Upper lobe of right lung (tissue), 1 donor: ENCODE measurements at regions not wholly inside any gene's neighbourhood (a gene's known extent, or its start where the extent isn't known, plus 50 kb on each side); places are given as distances from the start of the nearest gene placed in this dataset.
A peak's percentile ranks its signal among the peaks of the same experiment; 100 is the strongest.

Source experiments
- ATAC-seq: fragments of 200-7000 bp; cut with Tn5 transposase; one replicate; pipeline ENCODE4 v1.9.1; 2020; ENCODE audit warnings: mild to moderate bottlenecking, moderate library complexity
- DNase-seq: peaks from one replicate; pipeline ENCODE4 v3.0.0-alpha.2; 2020
- H3K27ac ChIP-seq: fragments of 200-600 bp; one replicate; pipeline ENCODE4 v1.8.0; 2022
- H3K27me3 ChIP-seq: fragments of 200-600 bp; one replicate; pipeline ENCODE4 v1.8.0; 2022; ENCODE audit warnings: mild to moderate bottlenecking
- H3K36me3 ChIP-seq: fragments of 200-600 bp; one replicate; pipeline ENCODE4 v1.8.0; 2022
- H3K4me1 ChIP-seq: fragments of 200-600 bp; one replicate; pipeline ENCODE4 v1.8.0; 2022
- H3K4me3 ChIP-seq: fragments of 200-600 bp; one replicate; pipeline ENCODE4 v1.8.0; 2022; ENCODE audit warnings: mild to moderate bottlenecking
- H3K9me3 ChIP-seq: fragments of 200-600 bp; one replicate; pipeline ENCODE4 v1.8.0; 2022
- intact Hi-C: fragments of 100-400 bp; cut with DNase I; formaldehyde crosslinking; loops from one replicate; pipeline ENCODE4 v1.11.0; 2022
- TF ChIP-seq, protein P1 (sequence below): fragments of 200-600 bp; IDR thresholded peaks from one replicate; pipeline ENCODE4 v1.8.0; 2022; ENCODE audit warnings: antibody characterized with exemption
- donor health status: DM: no; HTN: yes; CAD: no; lungs with severe emphysema.

GRCh38 chr6:4647414-4648365 lies 128.5 kb upstream of the CDYL start:
- peaks cover 11% of the 10 kb centered on the region for H3K4me1 ChIP-seq
- DNase-seq (peak; percentile 85), ATAC-seq (peak; percentile 96)
- H3K27ac ChIP-seq, result no peak overlapping the region
- H3K4me3 ChIP-seq, result peak overlapping the region; percentile 43
- no peaks in the 10 kb centered on the region for H3K27me3 ChIP-seq
- intact Hi-C loops, result no loop called here
- TF ChIP-seq, protein P1, sequence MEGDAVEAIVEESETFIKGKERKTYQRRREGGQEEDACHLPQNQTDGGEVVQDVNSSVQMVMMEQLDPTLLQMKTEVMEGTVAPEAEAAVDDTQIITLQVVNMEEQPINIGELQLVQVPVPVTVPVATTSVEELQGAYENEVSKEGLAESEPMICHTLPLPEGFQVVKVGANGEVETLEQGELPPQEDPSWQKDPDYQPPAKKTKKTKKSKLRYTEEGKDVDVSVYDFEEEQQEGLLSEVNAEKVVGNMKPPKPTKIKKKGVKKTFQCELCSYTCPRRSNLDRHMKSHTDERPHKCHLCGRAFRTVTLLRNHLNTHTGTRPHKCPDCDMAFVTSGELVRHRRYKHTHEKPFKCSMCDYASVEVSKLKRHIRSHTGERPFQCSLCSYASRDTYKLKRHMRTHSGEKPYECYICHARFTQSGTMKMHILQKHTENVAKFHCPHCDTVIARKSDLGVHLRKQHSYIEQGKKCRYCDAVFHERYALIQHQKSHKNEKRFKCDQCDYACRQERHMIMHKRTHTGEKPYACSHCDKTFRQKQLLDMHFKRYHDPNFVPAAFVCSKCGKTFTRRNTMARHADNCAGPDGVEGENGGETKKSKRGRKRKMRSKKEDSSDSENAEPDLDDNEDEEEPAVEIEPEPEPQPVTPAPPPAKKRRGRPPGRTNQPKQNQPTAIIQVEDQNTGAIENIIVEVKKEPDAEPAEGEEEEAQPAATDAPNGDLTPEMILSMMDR, result no peak
- no peaks in the 10 kb centered on the region for H3K36me3 ChIP-seq
- H3K9me3 ChIP-seq, result no peaks in the 10 kb centered on the region

DNA sequence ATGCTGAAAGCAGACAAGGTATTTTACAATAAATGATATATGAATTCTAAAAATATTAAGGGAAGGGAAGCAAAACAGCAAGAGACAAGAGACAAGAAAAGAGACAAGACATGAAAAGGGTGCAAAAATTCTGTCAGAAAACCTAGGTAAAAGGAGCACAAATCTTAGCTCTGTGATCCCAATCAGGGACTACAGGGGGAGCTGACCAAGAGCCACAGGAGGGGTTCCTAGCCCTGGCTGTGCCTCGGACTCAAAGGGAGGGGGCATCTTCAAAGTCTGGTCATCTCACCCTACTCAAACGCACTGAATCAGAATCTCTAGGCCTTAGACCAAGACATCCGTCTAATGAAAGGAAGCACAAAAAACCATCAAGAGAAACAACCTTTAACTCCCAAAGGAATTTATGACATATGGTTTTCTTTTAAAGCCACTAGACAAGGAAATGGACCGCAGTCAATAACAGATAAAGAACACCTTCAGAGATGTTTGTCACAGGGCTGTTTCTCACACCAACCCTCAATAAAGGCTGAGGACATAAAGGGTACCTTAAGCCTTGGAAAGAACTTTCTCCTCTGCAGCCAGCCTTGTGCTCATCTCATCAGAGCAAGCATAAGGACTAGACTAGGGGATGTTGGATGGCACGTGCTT lies 130.4 kb upstream of the CDYL start:
- Histone ChIP-seq H3K9me3 (peaks cover 2% of the 10 kb centered on the region), H3K4me3 (no peak overlapping the region), H3K4me1 (peaks cover 11% of the 10 kb centered on the region), H3K36me3 (no peaks in the 10 kb centered on the region), H3K27ac (no peak overlapping the region), H3K27me3 (no peaks in the 10 kb centered on the region)
- DNase-seq (no peak), ATAC-seq (no peak)
- intact Hi-C loops, result no loop called here
- TF ChIP-seq, protein P1, result no peak

DNA sequence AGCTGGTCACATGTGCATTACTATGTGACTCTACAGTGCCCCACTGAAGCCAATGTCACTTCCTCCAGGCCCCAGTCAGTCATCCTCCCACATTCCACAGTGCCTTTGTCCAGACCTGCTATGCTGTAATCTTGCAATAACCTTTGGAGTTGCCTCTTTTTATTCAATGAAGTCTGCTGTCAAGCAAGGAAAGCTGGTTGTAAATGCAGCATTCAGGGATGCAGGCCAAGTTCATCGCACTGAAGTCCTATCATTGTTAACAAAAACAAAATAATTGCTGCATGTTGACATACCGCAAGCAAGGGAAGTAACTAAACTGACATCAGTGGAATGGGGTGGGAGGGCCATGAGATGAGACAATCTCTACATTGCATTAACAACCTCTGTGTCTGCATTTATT lies 131.2 kb upstream of the CDYL start:
- Histone ChIP-seq H3K27ac (no peak overlapping the region), H3K4me1 (peaks cover 11% of the 10 kb centered on the region), H3K9me3 (peaks cover 3% of the 10 kb centered on the region), H3K27me3 (no peaks in the 10 kb centered on the region), H3K4me3 (no peak overlapping the region), H3K36me3 (no peaks in the 10 kb centered on the region)
- ATAC-seq (peak; percentile 65), DNase-seq (no peak)
- intact Hi-C loops, result no loop called here
- TF ChIP-seq, protein P1, result no peak

- ATAC-seq, result no peak
- TF ChIP-seq, protein P1, result no peak
- peaks cover 3% of the 10 kb centered on the region for H3K9me3 ChIP-seq
- H3K36me3 ChIP-seq, result no peaks in the 10 kb centered on the region
- no peak overlapping the region for H3K27ac ChIP-seq
- no peak overlapping the region for H3K4me3 ChIP-seq
- DNase-seq, result no peak
- H3K4me1 ChIP-seq, result no peaks in the 10 kb centered on the region
- H3K27me3 ChIP-seq, result no peaks in the 10 kb centered on the region
- intact Hi-C loops, result no loop called here
These were observed 134.7 kb upstream of the CDYL start for GRCh38 chr6:4641461-4641860.

DNA sequence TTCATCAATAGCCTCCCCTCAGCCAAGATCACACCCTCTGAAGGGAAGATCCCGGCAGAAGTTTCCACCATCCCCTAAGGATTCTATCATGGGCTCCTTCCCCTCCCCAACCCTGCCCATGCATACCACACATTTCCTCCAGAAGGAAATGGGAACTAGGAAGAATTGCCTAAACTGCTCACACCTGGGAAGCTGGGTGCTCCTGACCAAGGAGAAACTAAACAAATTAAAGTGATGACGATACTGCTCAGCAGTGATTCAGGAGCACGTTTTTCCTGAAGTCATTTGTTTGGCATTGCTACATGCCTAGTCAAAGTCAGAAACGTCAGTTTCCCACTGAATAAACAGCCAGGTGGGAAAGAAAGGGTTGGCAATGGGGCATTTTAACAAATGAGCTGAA lies 136.1 kb upstream of the CDYL start:
- no peak overlapping the region for H3K27ac ChIP-seq
- TF ChIP-seq, protein P1, result no peak
- no peak for ATAC-seq
- H3K36me3 ChIP-seq, result no peaks in the 10 kb centered on the region
- H3K27me3 ChIP-seq, result no peaks in the 10 kb centered on the region
- H3K4me3 ChIP-seq, result no peak overlapping the region
- no peak for DNase-seq
- H3K9me3 ChIP-seq, result peaks cover 3% of the 10 kb centered on the region
- intact Hi-C loops, result no loop called here
- no peaks in the 10 kb centered on the region for H3K4me1 ChIP-seq
